ENCODE measurements at regions not wholly inside any gene's neighbourhood (a gene's known extent, or its start where the extent isn't known, plus 50 kb on each side); places are given as distances from the start of the nearest gene placed in this dataset.

- no peak overlapping the region for H3K27ac Mint-ChIP-seq
- Histone ChIP-seq H3K9me3 (ENCODE audit: control insufficient read depth in 1 of 2, insufficient read depth in 1 of 2, low read length in 2 of 2) (no peaks in the 10 kb centered on the region), H3K36me3 (ENCODE audit: insufficient read depth, low read length) (no peaks in the 10 kb centered on the region), H3K4me3 (ENCODE audit: low read length) (no peak overlapping the region), H3K27ac (ENCODE audit: low read depth in 1 of 2, low read length in 2 of 2) (no peak overlapping the region), H3K27me3 (ENCODE audit: control insufficient read depth in 1 of 2, insufficient read depth in 2 of 2, low read length in 2 of 2) (no peaks in the 10 kb centered on the region), H3K4me1 (ENCODE audit: insufficient read depth, low read length) (no peaks in the 10 kb centered on the region)
- DNase-seq (no peak), ATAC-seq (ENCODE audit: poor library complexity) (no peak)
- H3K27me3 Mint-ChIP-seq, result no peaks in the 10 kb centered on the region
- H3K4me1 Mint-ChIP-seq (ENCODE audit: low read depth), result peaks cover 20% of the 10 kb centered on the region
- intact Hi-C loops (cut with DNase I, micrococcal nuclease), result no loop called here
- TF ChIP-seq CTCF (IDR thresholded peaks at IDR 0.05), result no peak
- ChIA-PET POLR2A (no interaction called here), CTCF (no interaction called here)
- H3K4me3 Mint-ChIP-seq, result no peak overlapping the region
- H3K36me3 Mint-ChIP-seq (ENCODE audit: low read depth), result no peaks in the 10 kb centered on the region
- H3K9me3 Mint-ChIP-seq, result no peaks in the 10 kb centered on the region
These were observed 69.4 kb downstream of the CHRM3 start for GRCh38 chr1:239455743-239456142.

GRCh38 chr1:239456788-239457187, 70.4 kb downstream of the CHRM3 start:
- POLR2A ChIA-PET, result no interaction called here
- H3K4me3 Mint-ChIP-seq, result no peak overlapping the region
- no peak overlapping the region for H3K4me3 ChIP-seq (ENCODE audit: low read length)
- intact Hi-C loops (cut with DNase I, micrococcal nuclease), result no loop called here
- no peaks in the 10 kb centered on the region for H3K4me1 ChIP-seq (ENCODE audit: insufficient read depth, low read length)
- H3K36me3 ChIP-seq (ENCODE audit: insufficient read depth, low read length), result no peaks in the 10 kb centered on the region
- no peak for TF ChIP-seq CTCF (IDR thresholded peaks at IDR 0.05)
- H3K27ac Mint-ChIP-seq, result no peak overlapping the region
- no peaks in the 10 kb centered on the region for H3K36me3 Mint-ChIP-seq (ENCODE audit: low read depth)
- ATAC-seq (ENCODE audit: poor library complexity) (no peak), DNase-seq (no peak)
- no peaks in the 10 kb centered on the region for H3K27me3 Mint-ChIP-seq
- H3K9me3 ChIP-seq (ENCODE audit: control insufficient read depth in 1 of 2, insufficient read depth in 1 of 2, low read length in 2 of 2), result no peaks in the 10 kb centered on the region
- H3K9me3 Mint-ChIP-seq, result no peaks in the 10 kb centered on the region
- H3K27me3 ChIP-seq (ENCODE audit: control insufficient read depth in 1 of 2, insufficient read depth in 2 of 2, low read length in 2 of 2), result no peaks in the 10 kb centered on the region
- H3K27ac ChIP-seq (ENCODE audit: low read depth in 1 of 2, low read length in 2 of 2), result no peak overlapping the region
- CTCF ChIA-PET, result no interaction called here
- H3K4me1 Mint-ChIP-seq (ENCODE audit: low read depth), result peaks cover 20% of the 10 kb centered on the region

GRCh38 chr1:239457491-239458143, 71.2 kb downstream of the CHRM3 start:
- H3K36me3 ChIP-seq (ENCODE audit: insufficient read depth, low read length), result no peaks in the 10 kb centered on the region
- ChIA-PET POLR2A (no interaction called here), CTCF (no interaction called here)
- DNase-seq (no peak), ATAC-seq (ENCODE audit: poor library complexity) (no peak)
- peaks cover 20% of the 10 kb centered on the region for H3K4me1 Mint-ChIP-seq (ENCODE audit: low read depth)
- intact Hi-C loops (cut with DNase I, micrococcal nuclease), result no loop called here
- TF ChIP-seq CTCF (IDR thresholded peaks at IDR 0.05), result no peak
- no peaks in the 10 kb centered on the region for H3K27me3 Mint-ChIP-seq
- H3K27me3 ChIP-seq (ENCODE audit: control insufficient read depth in 1 of 2, insufficient read depth in 2 of 2, low read length in 2 of 2), result no peaks in the 10 kb centered on the region
- H3K9me3 Mint-ChIP-seq, result no peaks in the 10 kb centered on the region
- H3K27ac Mint-ChIP-seq, result peak overlapping the region; percentile 66
- no peaks in the 10 kb centered on the region for H3K9me3 ChIP-seq (ENCODE audit: control insufficient read depth in 1 of 2, insufficient read depth in 1 of 2, low read length in 2 of 2)
- H3K4me1 ChIP-seq (ENCODE audit: insufficient read depth, low read length), result no peaks in the 10 kb centered on the region
- no peak overlapping the region for H3K27ac ChIP-seq (ENCODE audit: low read depth in 1 of 2, low read length in 2 of 2)
- no peak overlapping the region for H3K4me3 ChIP-seq (ENCODE audit: low read length)
- no peaks in the 10 kb centered on the region for H3K36me3 Mint-ChIP-seq (ENCODE audit: low read depth)
- peak overlapping the region; percentile 85 for H3K4me3 Mint-ChIP-seq

Data from CD4-positive, alpha-beta T cell (primary cell).